Naive thymus-derived CD4-positive, alpha-beta T cell (primary cell): ENCODE measurements at regions not wholly inside any gene's neighbourhood (a gene's known extent, or its start where the extent isn't known, plus 50 kb on each side); places are given as distances from the start of the nearest gene placed in this dataset.

Experiments used
- ATAC-seq: fragments of 150-1000 bp; cut with Tn5 transposase; 2 replicates; pipeline ENCODE4 v1.10.0; 2021; ENCODE audit warnings: mild to moderate bottlenecking, moderate library complexity
- CTCF ChIA-PET: fragments of 350-600 bp; sonication (Branson Sonifier 250); formaldehyde crosslinking; loops from one replicate; lab custom pipeline; 2021; ENCODE audit warnings: antibody characterized with exemption; lab: Charles Lee
- POLR2A ChIA-PET: fragments of 350-600 bp; sonication (Branson Sonifier 250); formaldehyde crosslinking; loops from one replicate; lab custom pipeline; 2021; ENCODE audit warnings: antibody characterized with exemption, inconsistent platforms; lab: Charles Lee
- DNase-seq, 9 donors: peaks; one replicate each; pipeline versions ENCODE4 v3.0.0 to v3.0.0-alpha.2; 2020 to 2022; ENCODE audit warnings: mixed read lengths in 1 of 9
- H3K27ac ChIP-seq: one replicate; pipeline ENCODE4 v1.7.0; 2013; ENCODE audit warnings: mild to moderate bottlenecking, low read depth, low read length, moderate library complexity
- H3K27me3 ChIP-seq, 2 donors: one replicate each; pipeline ENCODE4 v1.7.0; 2013; ENCODE audit warnings: low read length in 2 of 2, mild to moderate bottlenecking in 2 of 2, moderate library complexity in 2 of 2; ENCODE audit not compliant: control insufficient read depth in 2 of 2, insufficient read depth in 2 of 2
- H3K36me3 ChIP-seq, 3 experiments: 1 replicate in 2 of 3; 2 replicates in 1 of 3; pipeline ENCODE4 v1.7.0; 2013; ENCODE audit warnings: low read length in 3 of 3, mild to moderate bottlenecking in 3 of 3, moderate library complexity in 1 of 3; ENCODE audit not compliant: insufficient read depth in 3 of 3, control insufficient read depth in 2 of 3
- H3K4me1 ChIP-seq, 2 donors: one replicate each; pipeline ENCODE4 v1.7.0; 2013; ENCODE audit warnings: low read length in 2 of 2, mild to moderate bottlenecking in 2 of 2, moderate library complexity in 1 of 2; ENCODE audit not compliant: control insufficient read depth in 2 of 2, insufficient read depth in 2 of 2
- H3K4me3 ChIP-seq: 2 replicates; pipeline ENCODE4 v1.7.0; 2013; ENCODE audit warnings: mild to moderate bottlenecking, low read length
- H3K9me3 ChIP-seq, 3 experiments: 1 replicate in 2 of 3; 2 replicates in 1 of 3; pipeline ENCODE4 v1.7.0; 2013; ENCODE audit warnings: low read length in 3 of 3; ENCODE audit not compliant: control insufficient read depth in 2 of 3
- H3K27ac Mint-ChIP-seq, 9 donors: one replicate each; pipeline ENCODE4 v1.8.0; 2020 to 2022; ENCODE audit warnings: mixed read lengths in 9 of 9, mild to moderate bottlenecking in 8 of 9, moderate library complexity in 5 of 9, inconsistent platforms in 2 of 9
- H3K27me3 Mint-ChIP-seq, 5 donors: one replicate each; pipeline ENCODE4 v1.8.0; 2021 to 2022; ENCODE audit warnings: mixed read lengths in 5 of 5, mild to moderate bottlenecking in 1 of 5
- H3K36me3 Mint-ChIP-seq, 5 donors: one replicate each; pipeline ENCODE4 v1.8.0; 2020 to 2022; ENCODE audit warnings: mixed read lengths in 5 of 5, mild to moderate bottlenecking in 3 of 5, inconsistent platforms in 1 of 5
- H3K4me1 Mint-ChIP-seq, 7 donors: one replicate each; pipeline ENCODE4 v1.8.0; 2020 to 2022; ENCODE audit warnings: mixed read lengths in 7 of 7, mild to moderate bottlenecking in 3 of 7, inconsistent platforms in 1 of 7
- H3K4me3 Mint-ChIP-seq, 10 donors: one replicate each; pipeline ENCODE4 v1.8.0; 2020 to 2022; ENCODE audit warnings: mild to moderate bottlenecking in 10 of 10, mixed read lengths in 10 of 10, moderate library complexity in 6 of 10, inconsistent platforms in 2 of 10
- H3K9me3 Mint-ChIP-seq, 11 donors: one replicate each; pipeline ENCODE4 v1.8.0; 2020 to 2022; ENCODE audit warnings: mixed read lengths in 11 of 11, mild to moderate bottlenecking in 4 of 11, inconsistent platforms in 1 of 11, moderate library complexity in 1 of 11
- intact Hi-C, 2 donors: fragments of 100-400 bp; cut with micrococcal nuclease; formaldehyde crosslinking; loops; one replicate each; pipeline ENCODE4 v1.15.1; 2023

DNA sequence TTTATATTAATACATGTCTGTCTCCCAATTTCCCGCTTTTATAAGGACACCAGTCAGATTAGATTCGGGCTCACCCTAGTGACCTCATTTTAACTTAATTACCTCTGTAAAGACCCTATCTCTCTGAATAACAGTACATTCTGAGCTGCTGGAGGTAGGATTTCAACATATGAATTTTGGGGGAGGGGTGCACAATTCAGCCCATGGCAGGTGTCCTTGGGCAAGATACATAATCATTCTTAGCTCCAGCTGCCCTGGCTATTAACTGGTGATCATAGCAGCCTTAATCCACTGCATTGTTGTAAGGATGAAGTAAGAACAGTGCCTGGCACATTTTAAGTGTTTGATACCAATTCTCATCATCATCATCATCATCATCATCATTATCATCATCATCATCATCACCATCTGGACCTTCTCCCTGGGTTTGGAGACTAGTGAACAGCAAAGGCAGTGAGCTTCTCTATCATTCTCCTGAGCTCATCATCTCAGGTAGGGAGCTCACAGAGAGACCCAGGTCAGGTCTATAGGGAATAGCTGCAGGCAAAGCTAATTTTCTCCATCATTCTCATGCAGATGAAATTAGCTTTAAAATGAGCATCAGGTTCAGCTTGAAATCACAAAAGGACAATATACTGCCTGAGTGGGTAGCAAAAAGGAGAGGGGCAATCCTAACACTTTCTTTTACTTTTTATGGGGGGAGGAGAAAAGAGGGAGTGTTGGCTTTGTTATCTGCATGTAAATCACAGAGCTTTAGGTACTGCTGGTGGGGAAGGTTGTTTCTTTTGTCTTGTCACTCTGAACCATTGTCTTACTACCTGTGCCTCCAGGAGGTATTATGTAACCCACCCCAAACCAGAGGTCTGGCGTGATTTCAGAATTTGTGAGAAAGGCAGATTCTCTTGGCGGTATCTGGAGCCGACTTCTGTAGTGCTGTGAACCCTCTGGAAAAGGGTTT lies 125.5 kb upstream of the SPRED2 start:
- Histone ChIP-seq H3K36me3 (no peaks in the 10 kb centered on the region), H3K27me3 (no peaks in the 10 kb centered on the region), H3K4me3 (no peak overlapping the region), H3K27ac (no peak overlapping the region), H3K9me3 (no peaks in the 10 kb centered on the region), H3K4me1 (no peaks in the 10 kb centered on the region)
- ATAC-seq (no peak), DNase-seq (no peak)
- Mint-ChIP-seq H3K4me3 (no peak overlapping the region), H3K4me1 (peaks cover 0 to 11% (median 5%) of the 10 kb centered on the region in 7 donors), H3K36me3 (no peaks in the 10 kb centered on the region), H3K9me3 (no peaks in the 10 kb centered on the region), H3K27me3 (peaks cover 0 to 28% (median 6%) of the 10 kb centered on the region in 5 donors), H3K27ac (no peak overlapping the region)
- intact Hi-C loops = no loop called here
- POLR2A ChIA-PET = no interaction called here
- CTCF ChIA-PET = interaction anchor here (0.6 to 0.8 kb wide), 2 partner anchors 9 kb away, joined by 3 to 5 read pairs; no protein-coding TSS in a partner anchor

DNA sequence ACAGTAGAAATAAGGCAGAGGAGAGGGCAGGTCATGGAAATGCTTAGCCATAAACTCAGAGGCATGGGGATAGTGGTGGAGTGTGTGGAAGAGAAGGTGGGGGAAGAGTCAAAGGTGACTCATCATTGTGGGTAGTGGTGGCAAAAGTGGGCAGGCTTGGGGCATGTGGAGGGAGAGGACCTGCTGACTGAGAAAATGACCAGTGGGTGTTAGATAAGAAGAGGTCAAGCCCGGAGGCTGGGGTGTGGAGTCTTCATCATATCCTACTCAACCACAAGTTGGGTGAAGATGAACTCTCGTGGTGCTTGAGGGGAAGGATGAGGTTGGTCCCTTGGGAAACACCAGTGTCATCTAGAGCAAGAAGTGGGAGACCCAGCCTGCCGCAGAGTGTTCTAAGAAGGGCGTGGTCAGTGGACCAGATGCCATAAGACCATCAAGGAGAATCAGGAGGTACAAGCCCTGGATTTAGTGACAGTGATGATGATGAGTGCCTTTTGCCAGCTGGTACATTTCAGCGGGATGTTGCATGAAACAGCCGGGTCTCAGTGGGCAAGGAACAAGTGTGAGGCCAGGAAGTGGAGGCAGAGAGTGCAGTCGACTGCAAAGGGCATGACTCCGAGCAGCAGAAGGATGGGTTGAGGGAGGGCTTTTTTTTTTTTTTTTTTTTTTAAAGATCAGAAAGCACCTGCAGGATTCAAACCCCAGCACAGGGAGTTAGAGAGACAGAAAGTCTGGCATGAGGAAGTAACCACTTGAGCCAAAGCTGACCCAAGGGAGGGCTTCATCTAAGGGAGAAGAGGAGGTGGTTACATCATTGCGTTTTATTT lies 122.6 kb upstream of the SPRED2 start:
- Mint-ChIP-seq H3K4me1 (peaks cover 0 to 11% (median 5%) of the 10 kb centered on the region in 7 donors), H3K27ac (no peak overlapping the region), H3K27me3 (peaks cover 0 to 30% (median 6%) of the 10 kb centered on the region in 5 donors), H3K36me3 (no peaks in the 10 kb centered on the region), H3K9me3 (no peaks in the 10 kb centered on the region), H3K4me3 (no peak overlapping the region)
- Histone ChIP-seq H3K36me3 (no peaks in the 10 kb centered on the region), H3K27ac (no peak overlapping the region), H3K4me1 (no peaks in the 10 kb centered on the region), H3K9me3 (no peaks in the 10 kb centered on the region), H3K27me3 (no peaks in the 10 kb centered on the region), H3K4me3 (no peak overlapping the region)
- ChIA-PET CTCF (interaction anchor here (0.7 kb wide), 1 partner anchor 15 kb away, joined by 5 read pairs; no protein-coding TSS in a partner anchor), POLR2A (no interaction called here)
- ATAC-seq (peak; percentile 47), DNase-seq (peak in 1 of 9 donors; percentile 39)
- intact Hi-C loops = no loop called here

GRCh38 chr2:65553504-65554074 lies 121.2 kb upstream of the SPRED2 start:
- H3K27ac ChIP-seq = no peak overlapping the region
- no peaks in the 10 kb centered on the region for H3K9me3 Mint-ChIP-seq
- peaks cover 0 to 32% (median 6%) of the 10 kb centered on the region in 5 donors for H3K27me3 Mint-ChIP-seq
- no peak for DNase-seq
- no peak overlapping the region for H3K4me3 ChIP-seq
- intact Hi-C loops = loop anchor here (1.0 to 2.0 kb wide), 4 partner anchors 171 to 489 kb away; no protein-coding TSS in a partner anchor
- no peaks in the 10 kb centered on the region for H3K27me3 ChIP-seq
- ATAC-seq = no peak
- H3K27ac Mint-ChIP-seq = no peak overlapping the region
- no peak overlapping the region for H3K4me3 Mint-ChIP-seq
- peaks cover 0 to 11% (median 5%) of the 10 kb centered on the region in 7 donors for H3K4me1 Mint-ChIP-seq
- H3K9me3 ChIP-seq = no peaks in the 10 kb centered on the region
- ChIA-PET POLR2A (no interaction called here), CTCF (no interaction called here)
- H3K36me3 ChIP-seq = no peaks in the 10 kb centered on the region
- H3K4me1 ChIP-seq = no peaks in the 10 kb centered on the region
- H3K36me3 Mint-ChIP-seq = no peaks in the 10 kb centered on the region

GRCh38 chr2:65551528-65551927 lies 119.1 kb upstream of the SPRED2 start:
- H3K4me3 Mint-ChIP-seq = no peak overlapping the region
- no peak overlapping the region for H3K27ac ChIP-seq
- no peaks in the 10 kb centered on the region for H3K27me3 ChIP-seq
- intact Hi-C loops = no loop called here
- peaks cover 0 to 19% (median 6%) of the 10 kb centered on the region in 5 donors for H3K27me3 Mint-ChIP-seq
- H3K4me1 Mint-ChIP-seq = peaks cover 0 to 11% (median 5%) of the 10 kb centered on the region in 7 donors
- ChIA-PET POLR2A (no interaction called here), CTCF (no interaction called here)
- DNase-seq (no peak), ATAC-seq (no peak)
- no peaks in the 10 kb centered on the region for H3K9me3 Mint-ChIP-seq
- H3K36me3 Mint-ChIP-seq = no peaks in the 10 kb centered on the region
- H3K9me3 ChIP-seq = no peaks in the 10 kb centered on the region
- H3K36me3 ChIP-seq = no peaks in the 10 kb centered on the region
- H3K4me3 ChIP-seq = no peak overlapping the region
- no peak overlapping the region for H3K27ac Mint-ChIP-seq
- no peaks in the 10 kb centered on the region for H3K4me1 ChIP-seq

GRCh38 chr2:65550246-65550645 lies 117.8 kb upstream of the SPRED2 start:
- intact Hi-C loops = no loop called here
- CTCF ChIA-PET = interaction anchor here (0.7 kb wide), 1 partner anchor 285 kb away, joined by 7 read pairs; no protein-coding TSS in a partner anchor

GRCh38 chr2:65549631-65550030 lies 117.2 kb upstream of the SPRED2 start:
- Mint-ChIP-seq H3K27ac (no peak overlapping the region), H3K4me3 (no peak overlapping the region), H3K27me3 (peaks cover 0 to 15% (median under 1%) of the 10 kb centered on the region in 5 donors), H3K4me1 (peaks cover 0 to 11% (median 5%) of the 10 kb centered on the region in 7 donors), H3K36me3 (no peaks in the 10 kb centered on the region), H3K9me3 (no peaks in the 10 kb centered on the region)
- Histone ChIP-seq H3K4me1 (no peaks in the 10 kb centered on the region), H3K4me3 (no peak overlapping the region), H3K36me3 (no peaks in the 10 kb centered on the region), H3K27ac (no peak overlapping the region), H3K9me3 (no peaks in the 10 kb centered on the region), H3K27me3 (no peaks in the 10 kb centered on the region)
- ATAC-seq = no peak
- DNase-seq = no peak
- ChIA-PET POLR2A (no interaction called here), CTCF (no interaction called here)
- intact Hi-C loops = no loop called here

More at GRCh38 chr2:65550246-65550645, 117.8 kb upstream of the SPRED2 start:
- Mint-ChIP-seq H3K27ac (no peak overlapping the region), H3K27me3 (peaks cover 0 to 18% (median 4%) of the 10 kb centered on the region in 5 donors), H3K4me3 (no peak overlapping the region), H3K36me3 (no peaks in the 10 kb centered on the region), H3K4me1 (peaks cover 0 to 16% (median 5%) of the 10 kb centered on the region in 7 donors), H3K9me3 (no peaks in the 10 kb centered on the region)
- DNase-seq (no peak), ATAC-seq (no peak)
- POLR2A ChIA-PET = no interaction called here
- no peaks in the 10 kb centered on the region for H3K9me3 ChIP-seq
- no peaks in the 10 kb centered on the region for H3K4me1 ChIP-seq
- H3K27me3 ChIP-seq = no peaks in the 10 kb centered on the region
- no peak overlapping the region for H3K27ac ChIP-seq
- H3K4me3 ChIP-seq = no peak overlapping the region
- H3K36me3 ChIP-seq = no peaks in the 10 kb centered on the region
